Activated CD4-positive, CD25-positive, alpha-beta regulatory T cell treated with anti-CD3 and anti-CD28 coated beads, Interleukin-2, amount 50 U/mL, for 24 hours (primary cell): ENCODE measurements at regions not wholly inside any gene's neighbourhood (a gene's known extent, or its start where the extent isn't known, plus 50 kb on each side); places are given as distances from the start of the nearest gene placed in this dataset.

ENCODE experiments used
- ATAC-seq, 2 donors: fragments of 150-1000 bp; cut with Tn5 transposase; one replicate each; pipeline ENCODE4 v1.10.0; 2021; ENCODE audit warnings: mild to moderate bottlenecking in 1 of 2, moderate library complexity in 1 of 2

DNA sequence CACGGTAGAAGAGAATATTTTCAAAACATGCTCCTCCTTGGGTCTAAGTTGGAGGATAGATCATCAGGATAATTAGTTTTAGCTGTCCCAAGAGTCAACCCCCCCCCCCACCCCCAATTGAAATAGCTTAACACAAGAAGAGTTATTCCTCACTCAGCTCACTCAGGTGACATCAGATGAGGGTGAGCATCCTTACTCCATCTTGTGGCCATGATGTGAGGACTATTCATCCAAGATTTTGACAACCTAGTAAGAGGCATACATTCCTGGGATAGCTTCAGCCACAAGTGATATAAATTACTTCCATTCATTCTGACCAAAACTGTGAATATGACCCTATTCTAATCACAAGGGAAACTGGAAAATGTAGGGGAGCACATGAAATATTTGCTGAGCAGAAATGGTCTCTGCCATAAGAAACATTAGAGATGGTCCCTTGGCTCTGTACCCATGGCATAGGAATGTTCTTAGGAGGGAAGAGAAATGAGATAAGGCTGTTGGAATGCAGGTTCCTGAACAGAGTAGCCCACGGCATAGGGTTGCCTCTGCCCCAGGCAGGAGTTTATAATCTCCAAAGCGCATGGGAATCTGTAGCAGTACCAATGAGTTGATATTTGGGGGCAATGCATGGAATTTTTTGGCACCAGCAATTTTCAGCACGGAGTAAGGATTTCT lies 257.2 kb downstream of the CYRIA start:
- no peak for ATAC-seq

DNA sequence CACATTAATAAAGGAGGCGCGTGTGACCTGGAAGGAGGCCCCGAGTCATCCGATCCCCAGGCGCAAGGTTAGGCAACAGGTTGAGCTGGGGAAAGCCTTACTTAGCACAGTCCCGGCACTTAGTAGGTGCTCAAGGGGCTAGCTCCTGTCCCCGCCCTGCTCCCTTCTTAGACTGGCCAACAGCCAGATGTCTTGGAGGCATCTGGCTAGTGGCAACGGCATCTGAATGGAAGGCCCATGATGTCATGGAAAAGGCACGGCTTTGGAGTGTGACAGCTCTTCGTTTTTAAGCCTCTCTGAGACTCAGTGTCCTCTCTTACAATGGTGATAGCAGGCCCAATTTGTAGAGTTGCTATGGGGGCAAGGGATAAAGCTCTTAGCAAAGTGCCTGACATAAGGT lies 258.3 kb downstream of the CYRIA start:
- no peak for ATAC-seq

DNA sequence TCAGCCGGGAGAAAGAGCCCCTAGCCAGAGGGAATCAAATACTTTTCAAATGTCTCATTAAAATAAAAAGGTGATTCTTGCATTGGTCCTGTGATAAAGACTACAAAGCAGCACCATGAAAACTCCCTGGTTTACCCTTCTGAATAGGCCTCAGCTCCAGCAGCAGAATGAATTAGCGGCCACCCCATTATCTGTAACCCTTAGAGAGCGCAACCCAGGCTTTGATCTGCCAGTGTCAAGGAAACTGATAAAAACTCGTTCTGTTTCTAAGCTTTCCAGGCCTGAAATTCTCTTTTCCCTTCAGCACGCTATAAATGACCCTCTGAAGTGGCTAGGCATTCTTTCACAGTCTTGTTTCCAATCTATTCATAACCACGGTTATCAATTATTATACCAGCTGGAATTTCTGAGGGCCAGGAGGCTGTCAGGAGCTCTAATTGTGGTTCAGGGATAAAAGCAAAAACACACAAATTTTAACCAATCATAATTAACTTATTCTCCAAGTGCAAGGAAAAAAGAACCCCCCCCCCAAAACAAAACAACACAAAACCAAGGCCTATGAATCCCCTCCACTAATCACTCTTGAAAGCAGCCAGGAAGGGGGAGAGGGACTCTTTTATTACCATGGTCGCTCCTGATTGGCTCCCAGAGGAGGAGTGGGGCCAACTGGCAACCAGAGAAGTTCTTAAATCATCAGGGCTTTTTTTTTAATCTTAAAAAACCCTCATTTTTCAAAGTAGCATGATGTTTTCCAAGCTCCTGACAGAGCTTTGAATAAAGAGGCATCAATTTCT lies 258.9 kb downstream of the CYRIA start:
- no peak for ATAC-seq

DNA sequence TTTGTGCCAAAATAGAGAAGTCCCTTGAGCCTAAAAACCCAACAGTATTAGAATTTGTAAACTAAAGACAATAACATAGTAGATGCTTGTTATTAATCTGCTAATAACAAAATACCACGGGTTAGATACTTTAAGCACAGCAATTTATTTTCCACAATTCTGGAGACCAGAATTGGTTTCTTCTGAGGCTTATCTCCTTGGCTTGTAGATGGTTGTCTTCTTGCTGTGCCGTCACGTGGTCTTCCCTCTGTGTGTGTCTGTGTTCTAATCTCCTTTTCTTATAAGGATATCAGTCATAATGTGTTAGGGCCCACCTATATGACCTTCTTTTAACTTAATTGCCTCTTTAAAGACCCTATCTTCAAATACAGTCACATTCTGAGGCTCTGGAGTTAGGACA lies 260.1 kb downstream of the CYRIA start:
- no peak for ATAC-seq

DNA sequence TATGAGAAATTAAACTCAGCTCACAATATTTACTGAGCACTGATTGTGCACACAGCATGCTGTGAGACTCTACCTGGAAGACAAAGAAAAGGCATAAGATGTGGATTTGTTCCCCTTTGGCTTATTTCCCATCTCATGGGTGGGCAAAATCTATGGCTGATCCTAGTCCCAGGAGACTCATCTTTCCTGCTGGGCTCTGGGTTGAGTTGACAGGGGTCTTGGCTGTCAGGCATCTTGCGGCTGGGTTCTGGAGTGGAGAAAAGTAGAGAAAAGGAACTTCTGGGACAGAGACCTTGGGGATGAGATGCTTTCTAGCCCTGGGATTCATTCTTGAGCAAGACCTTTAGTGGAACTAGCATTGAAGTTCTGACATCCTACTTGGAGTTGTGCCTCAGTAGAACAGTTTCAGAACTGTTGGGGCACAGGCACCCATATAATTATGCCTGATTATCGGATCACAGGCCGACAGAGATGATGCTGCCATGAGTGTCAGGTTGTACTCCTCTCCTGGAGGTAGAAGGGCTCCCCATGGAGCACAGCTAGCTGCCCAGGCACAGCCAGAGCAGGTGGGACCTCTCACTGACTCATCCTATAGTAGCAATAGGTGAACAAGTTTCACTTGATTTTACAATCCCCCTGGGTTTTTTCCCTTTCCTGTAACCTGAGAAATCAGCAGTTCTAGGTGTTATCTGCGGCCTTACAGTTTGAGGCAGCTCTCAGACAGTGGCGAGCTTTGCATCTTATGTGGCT lies 260.9 kb downstream of the CYRIA start:
- no peak for ATAC-seq

DNA sequence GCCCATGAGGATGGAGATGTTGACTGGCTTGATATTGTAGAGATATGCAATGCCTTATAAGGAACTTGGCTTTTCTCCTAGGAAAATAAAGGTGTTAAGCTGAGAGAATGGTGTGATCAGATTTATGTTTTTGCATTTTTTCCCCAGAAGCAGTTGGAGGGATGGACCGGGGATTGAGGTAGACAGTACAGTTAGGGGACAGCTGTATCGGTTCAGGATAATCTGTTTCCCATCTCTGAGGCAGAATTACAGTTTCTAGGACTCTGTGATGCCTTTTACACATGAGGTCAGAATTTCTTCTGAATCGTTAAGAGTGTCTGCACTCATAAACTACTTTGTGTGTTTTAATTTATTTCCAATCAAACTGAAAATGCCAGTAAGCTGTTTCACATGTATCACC lies 261.5 kb downstream of the CYRIA start:
- ATAC-seq: no peak

DNA sequence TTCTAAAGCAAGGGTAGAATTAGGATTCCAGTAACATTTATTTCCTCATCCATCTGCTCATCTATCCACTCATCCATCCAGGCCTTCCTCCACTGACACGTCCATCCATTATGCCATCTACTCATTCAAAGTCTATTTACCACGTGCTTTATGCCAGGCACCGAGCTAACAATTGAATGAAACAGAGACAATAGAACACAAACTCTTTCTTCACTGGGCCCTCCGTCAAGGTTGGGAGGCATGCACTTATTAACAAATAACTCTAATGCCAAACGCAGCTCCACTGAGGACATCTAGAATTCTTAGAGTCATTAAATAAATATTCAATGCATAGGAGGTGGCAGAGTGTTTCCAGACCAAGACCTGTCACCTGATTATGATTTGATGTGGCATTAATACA lies 262.7 kb downstream of the CYRIA start:
- ATAC-seq: no peak

DNA sequence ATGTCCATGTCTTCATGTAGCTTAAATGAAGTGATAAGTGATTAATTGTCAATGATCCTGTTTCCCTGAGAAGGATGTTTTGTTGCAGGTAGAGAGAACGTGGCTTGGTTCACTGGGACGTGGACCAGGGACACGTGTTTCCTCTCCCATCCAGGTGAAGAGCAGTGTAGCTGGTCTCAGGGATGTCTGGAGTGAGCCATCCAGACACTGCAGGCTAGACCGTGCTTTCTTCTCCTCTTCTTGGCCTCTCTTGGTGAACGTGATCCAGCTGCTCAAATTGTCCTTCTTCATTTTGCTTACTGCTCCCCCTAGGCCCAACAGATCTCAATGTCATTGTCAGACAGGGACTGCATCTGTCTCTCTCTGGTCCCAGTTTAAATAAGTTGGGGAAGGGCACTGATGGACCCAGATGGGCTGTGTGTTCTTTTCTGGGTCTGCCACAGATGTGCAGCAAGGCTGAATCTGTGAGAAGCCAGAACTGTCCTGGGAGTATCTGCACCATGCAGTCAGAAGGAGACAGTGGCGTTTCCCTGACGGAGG lies 263.8 kb downstream of the CYRIA start:
- ATAC-seq: no peak

DNA sequence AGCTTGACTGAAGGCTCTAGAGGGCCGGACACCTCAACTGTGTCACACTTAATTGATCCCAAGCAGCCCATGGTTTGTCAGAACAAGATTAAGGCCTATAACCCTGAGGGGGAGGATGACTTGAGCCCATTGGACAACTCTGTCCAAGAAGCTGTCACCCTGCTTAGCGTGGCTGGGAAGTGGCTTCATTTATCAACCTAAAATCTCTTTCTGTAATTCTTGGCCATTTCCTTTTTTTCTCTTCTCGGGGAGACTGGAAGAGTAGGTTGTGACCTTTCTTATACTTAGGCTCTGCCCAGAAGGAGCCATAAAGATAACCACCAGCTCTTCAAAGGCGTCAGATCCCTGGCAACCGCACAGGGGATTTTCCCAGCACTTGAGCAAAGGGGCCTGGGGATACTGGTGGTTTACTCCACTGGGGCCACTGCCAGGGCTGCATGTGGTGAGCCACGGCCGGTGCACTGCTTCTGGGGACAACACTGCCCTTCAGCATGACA lies 265.5 kb downstream of the CYRIA start:
- ATAC-seq: no peak

DNA sequence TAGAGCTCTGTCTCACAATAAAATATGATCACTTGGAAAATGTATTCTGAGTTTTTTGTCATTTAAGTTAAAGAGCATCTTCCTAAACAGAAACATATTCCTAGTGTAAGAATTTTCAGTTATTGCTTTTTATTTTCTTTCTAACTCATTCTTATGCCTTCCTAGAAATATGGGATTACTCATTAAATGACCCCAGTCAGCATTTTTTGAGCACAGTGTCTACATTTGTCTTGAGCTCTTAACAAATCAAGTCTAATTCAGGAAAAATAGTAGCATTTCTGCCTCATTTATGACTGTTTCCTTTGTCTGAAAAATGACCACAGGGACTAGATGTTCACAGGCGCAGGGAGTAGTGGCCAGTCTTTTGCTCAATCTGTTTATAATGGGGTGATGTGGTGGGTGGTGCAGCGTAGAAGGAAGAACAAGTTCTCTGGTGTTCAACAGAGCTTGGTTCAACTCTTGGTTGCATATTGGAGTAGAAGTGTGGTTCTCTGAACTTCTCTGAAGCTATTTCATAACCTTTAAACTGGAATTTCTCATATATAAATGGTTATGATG lies 267.1 kb downstream of the CYRIA start:
- no peak for ATAC-seq

DNA sequence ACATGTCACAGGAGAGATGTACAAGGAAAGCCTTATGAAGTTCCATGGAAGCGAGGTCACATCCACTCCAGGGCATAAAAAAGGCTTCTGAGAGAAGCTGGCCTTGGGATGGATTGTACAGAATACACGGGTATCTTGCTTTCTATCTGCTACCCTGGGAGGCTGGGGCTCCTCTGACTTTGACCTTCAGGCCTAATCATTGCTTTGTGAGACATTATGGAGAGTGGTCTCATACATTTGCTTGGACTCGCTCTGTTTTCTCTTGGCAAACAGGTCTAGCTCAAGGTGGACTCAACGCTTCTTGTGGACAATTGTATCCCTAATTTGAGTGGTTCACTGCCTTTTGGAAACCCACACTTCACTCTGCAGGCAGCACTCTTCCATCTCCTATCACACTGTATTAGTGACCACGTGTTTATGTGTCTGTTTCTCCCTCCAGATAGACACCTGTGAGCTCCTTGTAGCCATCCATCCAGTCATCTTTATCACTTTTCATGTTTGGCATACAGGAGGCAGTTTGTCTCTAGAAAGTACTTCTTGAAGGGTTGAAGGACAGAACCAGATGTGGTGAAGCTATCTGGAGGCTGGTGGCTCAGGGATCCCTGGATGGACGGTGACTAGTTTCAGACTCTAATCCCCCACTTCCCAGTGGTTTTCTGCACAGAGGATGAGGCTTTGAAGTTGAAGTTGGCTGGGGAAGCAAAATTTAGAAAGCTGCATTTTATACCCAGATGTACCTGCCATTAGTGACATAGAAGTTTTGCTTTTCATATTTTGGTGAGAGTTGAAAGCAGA lies 267.8 kb downstream of the CYRIA start:
- ATAC-seq: no peak

DNA sequence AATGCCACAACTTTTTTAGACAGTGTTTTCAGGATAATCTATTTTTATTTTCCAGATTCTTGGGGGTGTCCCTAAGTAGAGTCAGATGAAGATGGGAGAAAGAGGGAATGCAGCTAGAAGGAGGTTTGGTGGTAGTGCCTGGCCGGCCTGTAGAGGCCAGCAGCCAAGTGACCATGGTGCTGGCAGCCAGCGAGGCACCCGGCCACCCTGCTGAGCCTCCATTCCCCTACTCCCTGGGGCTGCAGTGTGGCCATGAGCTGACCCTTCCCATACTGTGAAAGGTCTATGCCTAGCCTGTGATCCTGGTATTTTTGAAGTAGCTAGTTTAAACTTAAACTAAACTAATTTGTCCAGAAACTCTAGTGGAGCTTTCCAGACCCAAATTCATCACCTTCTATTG lies 268.6 kb downstream of the CYRIA start:
- ATAC-seq: no peak

DNA sequence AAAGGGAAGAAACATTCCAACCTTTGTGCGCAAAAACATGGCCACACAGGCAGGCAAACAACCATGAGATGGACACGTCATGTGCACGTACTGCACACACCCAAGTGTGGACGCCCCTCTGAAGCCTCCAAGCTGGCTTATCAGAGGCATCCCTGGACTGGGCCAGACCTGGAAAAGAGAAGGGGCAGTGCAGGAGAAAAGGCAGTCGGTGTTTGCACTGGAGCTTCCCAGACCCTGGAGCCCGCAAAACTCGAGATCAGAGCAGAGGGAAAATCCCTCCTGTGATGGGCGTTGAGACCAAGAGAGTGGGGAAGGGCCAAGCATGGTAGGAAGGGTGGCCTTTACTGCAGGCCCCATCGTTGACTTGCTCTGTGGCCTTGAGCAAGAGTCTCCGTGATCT lies 269.5 kb downstream of the CYRIA start:
- ATAC-seq: no peak

DNA sequence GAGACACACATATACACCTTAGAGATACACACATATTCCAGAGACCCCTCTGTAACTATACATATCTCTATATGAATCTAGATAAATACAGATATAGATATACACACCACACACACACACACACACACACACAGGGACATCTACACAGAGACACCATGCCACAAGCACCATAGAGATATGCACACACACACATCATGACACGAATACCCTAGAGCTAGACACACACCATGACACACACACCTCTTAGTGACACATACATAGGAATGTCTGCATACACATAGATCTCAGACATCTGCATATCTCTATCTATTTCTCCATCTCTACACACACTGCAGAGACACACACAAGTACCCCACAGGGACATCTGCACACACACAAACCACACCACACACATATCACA lies 270.0 kb downstream of the CYRIA start:
- ATAC-seq: no peak

DNA sequence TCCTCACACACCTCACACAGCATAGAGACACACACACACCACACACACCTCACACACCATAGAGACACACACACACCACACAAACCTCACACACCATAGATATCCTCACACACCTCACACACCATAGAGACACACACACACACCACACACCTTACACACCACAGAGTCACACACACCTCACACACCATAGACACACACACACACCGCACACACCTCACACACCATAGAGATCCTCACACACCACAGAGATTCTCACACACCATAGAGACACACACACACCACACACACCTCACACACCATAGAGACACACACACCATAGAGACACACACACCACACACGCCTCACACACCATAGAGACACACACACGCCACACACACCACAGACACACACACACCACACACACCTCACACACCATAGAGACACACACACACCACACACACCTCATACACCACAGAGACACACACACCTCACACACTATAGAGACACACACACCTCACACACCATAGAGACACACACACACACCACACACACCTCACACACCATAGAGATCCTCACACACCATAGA lies 270.6 kb downstream of the CYRIA start:
- ATAC-seq: no peak

DNA sequence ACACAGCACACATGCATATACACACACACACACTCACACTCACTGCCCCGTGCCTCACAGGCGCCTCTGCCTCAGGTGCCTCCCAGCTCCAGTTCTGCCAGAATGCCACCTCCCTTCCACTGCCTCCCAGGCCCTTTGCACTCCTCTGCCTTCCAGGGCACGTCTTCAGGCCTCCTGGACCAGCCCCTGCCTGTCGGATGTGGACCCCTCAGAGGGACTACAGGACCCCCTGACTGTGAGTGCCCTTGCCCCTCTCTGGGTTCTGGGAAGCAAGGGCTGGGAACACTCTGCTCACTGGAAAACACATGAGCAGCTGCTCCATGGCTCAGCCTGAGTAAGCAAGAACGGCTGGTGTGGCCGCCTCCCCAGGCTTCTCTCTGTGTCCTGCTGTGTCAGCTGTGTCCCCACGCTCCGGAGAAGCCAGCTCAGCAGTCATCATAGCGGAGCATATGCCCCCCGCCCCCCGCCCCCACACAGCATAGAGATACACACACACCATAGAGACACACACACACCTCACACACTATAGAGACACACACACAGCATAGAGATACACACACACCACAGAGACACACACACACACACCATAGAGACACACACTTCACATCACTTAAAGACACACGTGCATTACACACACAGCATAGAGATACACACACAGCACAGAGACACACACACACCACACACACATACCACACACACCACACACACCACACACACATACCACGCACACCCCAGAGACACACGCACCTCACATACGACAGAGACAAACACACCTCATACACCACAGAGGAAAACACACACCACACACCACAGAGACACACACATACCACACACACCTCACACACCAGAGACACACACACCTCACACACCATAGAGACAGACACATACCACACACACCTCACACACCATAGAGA lies 271.3 kb downstream of the CYRIA start:
- ATAC-seq: no peak

DNA sequence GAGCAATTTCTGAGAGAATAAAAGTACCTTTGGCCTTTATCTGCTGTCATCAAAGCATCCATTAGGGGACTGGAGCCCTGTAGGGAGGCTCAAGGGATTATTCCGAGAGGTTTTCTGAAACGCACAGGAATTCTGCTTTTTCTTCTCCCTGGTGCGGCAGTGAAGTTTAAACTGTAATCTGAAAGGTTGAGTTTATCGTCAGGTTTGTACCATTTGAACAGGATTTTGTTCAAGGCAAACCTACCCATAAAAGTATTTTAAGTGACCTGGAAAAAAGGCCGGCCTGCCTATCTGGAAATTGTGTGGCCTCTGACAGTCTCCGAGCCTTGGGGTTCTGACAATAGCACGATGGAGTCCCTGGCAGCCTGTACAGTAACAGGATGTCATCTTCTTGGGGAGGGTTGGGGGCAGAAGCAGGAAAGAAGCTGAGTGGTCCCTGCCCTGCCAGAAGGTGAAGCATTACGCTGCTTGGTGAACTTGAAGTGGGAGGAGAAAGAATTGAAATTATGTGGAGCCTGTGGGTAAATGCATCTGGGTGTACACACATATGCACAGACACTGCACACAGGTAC lies 272.0 kb downstream of the CYRIA start:
- no peak for ATAC-seq

DNA sequence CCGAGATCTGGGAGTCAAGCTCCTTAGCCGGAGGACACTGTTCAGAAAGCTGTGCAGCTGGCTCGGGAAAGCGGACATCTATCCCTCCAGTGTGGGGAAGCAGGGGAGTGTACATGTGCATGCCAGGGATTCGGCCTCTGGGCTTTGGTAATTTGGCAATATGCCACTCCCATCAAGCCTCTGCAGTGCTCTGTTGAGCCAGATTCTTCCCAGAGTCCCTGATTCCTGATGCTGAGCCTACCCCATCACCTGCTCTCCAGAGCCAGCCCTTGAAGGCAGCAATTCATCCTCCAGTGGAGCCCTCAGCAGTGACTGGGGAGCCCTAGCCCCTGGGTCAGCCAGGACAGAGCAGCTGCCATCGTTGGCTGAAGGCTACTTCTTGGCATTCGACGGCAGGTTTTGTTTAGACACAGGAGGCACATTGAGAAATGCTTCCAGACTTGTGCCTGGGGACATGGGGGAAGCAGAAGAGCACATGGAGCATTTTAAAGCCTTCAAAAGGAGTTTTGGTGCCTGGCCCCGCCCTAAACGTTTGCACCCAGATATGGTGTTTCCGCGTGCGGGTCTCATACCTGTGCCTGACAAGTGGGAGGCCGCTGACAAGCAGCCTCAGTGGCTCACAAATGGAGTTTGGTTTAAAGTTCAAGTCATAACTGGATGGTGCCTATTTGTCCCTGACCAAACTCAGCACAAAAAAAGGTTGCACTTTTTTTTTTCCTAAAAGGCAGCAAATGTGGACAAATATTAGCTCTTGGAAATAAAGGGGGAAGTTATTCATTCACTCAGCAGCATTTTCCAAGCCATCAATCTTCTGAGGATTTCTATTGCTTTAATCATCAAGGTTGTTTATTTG lies 272.8 kb downstream of the CYRIA start:
- ATAC-seq: no peak

DNA sequence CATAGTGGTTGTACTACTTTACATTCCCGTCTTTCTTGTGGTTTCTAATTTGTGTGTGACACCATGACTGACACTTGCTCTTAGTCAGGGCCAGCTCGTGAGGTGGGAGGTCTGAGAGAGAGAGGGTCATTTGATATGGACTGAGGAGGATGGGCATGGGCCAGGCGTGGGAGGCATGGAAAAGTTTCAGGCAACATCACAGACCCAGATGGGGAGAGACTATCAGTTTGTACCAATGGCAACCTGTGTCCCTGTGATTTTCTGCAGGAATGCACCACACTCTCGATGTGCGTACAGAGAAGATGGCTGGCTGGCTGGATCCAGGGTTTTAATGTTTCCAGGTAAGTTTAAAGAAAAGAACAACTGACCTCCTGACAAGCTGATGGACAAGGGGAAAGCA lies 273.6 kb downstream of the CYRIA start:
- ATAC-seq: no peak
